Stimulated activated CD4-positive, alpha-beta T cell treated with anti-CD3 and anti-CD28 coated beads, Interleukin-12 subunit alpha, Interleukin-12 subunit beta, amount 100 ng/mL, for 4 hours (primary cell): ENCODE measurements at regions not wholly inside any gene's neighbourhood (a gene's known extent, or its start where the extent isn't known, plus 50 kb on each side); places are given as distances from the start of the nearest gene placed in this dataset.
A peak's percentile ranks its signal among the peaks of the same experiment; 100 is the strongest.

ENCODE experiments used
- DNase-seq: peaks from one replicate; pipeline ENCODE4 v3.0.0-alpha.2; 2020

GRCh38 chr10:62634576-62634975, 169.9 kb upstream of the ADO start:
- DNase-seq: no peak

DNA sequence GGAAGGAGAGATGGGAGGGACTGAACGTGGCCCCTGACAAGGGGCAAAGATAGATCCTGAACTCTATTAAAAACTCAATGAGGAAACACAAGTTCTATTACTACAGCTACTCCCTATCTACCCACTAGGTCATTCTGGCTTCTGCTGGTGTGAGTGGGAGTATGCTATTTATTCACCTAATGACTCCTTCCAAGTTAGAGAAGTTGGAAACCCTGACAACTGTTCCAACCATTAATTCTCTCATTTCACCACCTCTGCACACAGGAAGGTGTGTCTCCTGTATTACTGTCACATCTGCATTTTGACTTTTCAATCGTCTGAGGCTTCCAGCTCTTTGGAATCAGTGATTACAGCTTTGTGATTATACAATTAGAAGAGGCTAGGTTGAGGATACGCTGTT, 169.4 kb upstream of the ADO start:
- DNase-seq: no peak

DNA sequence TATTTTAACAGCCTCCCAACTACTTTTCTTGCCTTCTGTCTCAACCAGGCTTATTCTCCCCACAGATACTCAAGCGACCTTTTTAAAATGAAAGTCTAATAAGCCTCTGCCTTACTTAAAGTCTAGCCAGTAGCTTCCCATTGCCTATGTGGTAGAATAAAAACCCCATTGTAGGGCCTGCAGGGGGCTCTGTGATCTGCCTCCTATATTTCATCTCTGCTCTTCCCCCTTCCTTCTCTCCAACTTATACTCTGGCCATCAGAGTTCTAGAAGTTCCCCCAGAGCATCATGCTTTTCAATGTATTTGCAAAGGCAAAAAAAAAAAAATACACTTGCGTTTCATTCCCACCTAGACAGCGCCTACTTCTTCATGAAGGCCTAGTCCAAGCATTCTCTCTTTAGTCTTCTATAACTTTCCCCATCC, 167.7 kb upstream of the ADO start:
- DNase-seq: no peak

DNA sequence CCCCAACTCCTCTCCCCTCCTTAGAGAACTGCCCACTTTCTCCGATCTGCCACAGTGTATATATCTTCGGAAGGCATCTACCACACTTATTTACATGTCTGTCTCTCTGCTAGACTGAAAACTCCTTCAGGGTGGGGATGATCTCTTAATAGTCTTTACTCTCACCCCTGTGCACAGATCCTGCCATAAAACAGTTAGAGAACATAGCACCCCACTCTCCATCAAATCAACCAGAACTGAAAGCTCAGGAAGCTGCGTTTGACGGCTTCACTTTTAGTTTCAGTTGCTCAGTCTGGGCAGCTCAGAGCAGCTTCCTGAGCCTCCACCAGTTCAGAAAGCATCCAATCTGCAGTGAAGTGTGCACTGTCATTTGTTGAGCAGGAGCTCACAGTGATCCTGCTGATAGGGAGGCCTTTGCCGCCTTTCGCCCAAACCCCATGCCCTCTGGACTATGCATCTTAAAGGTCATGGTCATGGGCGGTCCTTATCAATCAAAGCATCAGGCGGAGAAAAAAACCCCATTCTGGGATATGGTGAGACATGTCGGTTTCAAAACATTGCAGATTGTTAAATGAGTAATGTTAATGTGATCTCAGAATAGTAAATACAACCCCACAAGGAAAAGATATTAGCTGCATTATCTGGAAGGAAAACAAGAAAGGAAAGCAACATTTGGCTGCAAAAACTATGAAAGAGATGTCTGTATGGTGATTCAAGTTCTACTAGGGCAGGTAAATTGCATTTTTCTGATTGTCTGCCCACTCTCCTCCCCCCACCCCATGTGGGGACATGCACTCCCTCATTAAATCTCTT, 167.1 kb upstream of the ADO start:
- peak; percentile 47 for DNase-seq

GRCh38 chr10:62638062-62638477, 166.4 kb upstream of the ADO start:
- no peak for DNase-seq

DNA sequence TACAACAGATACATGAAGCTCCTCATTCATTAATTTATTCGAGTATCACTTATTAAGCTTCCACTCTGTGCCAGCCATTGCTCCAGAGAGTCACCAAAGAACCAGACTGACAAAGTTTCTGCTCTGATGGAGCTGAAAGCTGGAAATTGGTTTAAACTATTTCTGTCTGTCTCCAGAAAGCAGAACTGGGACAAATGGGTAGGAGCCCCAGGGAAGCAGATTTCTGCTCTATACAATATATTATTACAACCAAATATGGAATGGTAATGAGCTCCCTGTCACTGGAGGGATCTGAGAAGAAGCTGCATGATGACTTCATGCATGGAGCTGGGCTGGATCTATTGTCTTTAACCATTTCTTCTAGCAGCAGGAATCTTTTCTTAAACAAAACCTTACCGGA, 165.4 kb upstream of the ADO start:
- DNase-seq: no peak

DNA sequence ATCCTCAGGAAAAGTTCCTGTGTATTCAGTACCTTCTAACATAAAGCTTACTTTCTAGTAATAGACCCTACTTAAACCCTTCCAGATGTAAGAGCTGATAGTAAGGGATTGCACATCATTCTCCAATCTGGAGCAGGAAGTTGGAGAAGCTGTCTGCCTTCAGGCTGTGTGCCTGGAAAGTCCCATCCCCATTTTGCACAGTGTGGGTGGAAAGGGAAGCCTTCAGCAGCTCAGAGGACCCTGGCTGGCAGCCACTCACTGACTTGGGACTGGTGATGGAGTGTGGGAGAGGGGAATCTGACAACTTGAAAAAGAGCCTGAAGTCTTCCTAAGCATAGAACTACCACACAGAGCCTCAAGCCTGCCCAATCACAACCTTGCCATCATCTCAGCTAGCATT, 164.1 kb upstream of the ADO start:
- DNase-seq: no peak

DNA sequence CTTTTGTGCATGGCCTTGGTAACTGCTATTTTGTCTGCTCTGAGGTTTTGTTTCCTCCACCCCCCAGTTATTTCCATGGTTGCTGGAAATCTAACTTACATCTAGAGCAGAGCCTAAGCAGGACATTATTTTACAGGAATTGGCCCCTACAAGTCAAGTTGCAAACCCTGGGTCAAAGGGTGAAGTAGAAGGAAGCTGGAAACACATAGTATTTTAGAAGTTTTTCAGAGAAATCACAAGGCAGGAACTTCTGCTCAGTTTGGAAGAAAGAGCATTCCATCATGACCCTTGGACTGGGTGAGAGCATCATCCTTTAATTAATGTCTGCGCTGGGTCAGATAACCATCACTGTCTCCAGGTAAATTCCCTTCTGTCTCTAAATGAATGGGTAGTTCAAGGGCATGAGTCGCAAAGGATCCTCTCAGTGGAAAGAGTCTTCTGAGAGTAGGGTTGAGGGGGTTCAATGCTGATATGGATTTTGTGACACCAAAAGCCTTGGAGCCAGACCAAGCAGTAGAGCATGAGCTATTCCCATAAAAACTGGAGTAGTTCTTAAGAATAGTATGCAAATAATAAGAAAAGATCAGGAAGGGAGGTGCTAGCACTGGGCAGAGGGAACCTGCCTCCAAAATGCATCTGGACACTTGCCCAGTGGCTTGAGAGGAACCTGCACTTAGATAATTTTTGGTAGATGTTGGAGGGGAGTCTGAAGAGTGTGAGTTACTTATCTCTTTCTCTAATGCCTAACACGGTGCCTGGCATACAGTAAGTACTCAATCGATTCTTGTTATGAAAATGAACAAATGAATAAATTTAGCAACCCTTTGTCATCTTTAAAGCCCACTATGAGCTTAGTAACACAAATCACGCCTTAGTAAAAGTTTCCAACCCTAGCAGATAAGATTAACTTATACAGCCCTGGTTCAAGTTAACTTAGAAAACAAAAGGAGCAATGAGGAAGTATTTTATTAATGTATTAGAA, 160.6 kb upstream of the ADO start:
- DNase-seq: no peak

DNA sequence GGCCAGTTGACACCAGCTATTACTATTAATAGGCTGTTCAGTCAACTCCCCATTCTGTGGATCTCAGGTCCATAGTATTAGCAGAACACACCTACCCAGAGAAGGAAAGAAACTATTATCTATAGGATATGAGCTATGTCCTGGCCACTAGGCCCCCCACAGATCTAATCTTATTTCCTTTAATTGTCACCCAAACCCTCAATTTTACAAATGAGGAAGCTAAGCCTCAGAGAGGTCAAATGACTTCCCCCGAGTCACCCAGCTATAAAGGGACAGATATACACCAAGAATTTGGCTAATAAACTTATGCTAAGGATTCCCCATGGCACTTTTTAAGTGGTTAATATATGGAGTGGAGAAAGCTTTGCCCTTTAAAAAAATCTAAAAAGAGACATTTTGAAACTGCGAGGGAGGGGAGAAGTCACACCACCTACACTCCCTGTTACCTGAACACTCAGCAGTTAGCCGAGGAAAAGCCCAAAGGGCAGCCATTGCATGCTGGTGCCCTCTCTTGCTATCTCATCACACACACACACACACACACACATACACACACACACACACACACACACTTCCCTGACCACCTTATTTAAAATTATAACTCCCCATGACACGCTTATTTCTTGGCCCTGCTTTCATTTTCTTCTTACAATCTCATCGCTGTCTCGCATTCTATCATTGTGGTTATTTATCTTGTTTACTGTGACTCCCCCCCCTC, 157.0 kb upstream of the ADO start:
- DNase-seq: no peak

GRCh38 chr10:62648921-62649320, 155.6 kb upstream of the ADO start:
- DNase-seq: no peak

DNA sequence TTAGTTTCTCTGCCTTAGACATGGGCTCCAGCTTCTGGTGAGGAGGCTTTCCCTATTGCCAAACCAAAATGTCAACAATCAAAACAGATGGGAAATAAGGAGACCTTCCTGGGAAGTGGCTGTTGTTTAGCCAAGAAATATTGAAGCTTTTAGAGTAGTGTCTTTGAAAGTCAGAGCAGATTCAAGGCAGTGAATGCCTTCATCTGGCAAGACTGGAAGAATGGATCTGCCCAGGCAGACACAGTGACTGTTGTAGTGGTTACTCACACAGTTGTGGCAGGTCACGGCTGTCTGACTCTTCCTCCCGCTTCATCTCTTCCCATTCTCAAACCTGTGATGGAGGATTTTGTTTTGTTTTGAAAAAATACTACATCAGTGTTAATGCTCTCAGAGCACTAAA, 154.1 kb upstream of the ADO start:
- DNase-seq: no peak

DNA sequence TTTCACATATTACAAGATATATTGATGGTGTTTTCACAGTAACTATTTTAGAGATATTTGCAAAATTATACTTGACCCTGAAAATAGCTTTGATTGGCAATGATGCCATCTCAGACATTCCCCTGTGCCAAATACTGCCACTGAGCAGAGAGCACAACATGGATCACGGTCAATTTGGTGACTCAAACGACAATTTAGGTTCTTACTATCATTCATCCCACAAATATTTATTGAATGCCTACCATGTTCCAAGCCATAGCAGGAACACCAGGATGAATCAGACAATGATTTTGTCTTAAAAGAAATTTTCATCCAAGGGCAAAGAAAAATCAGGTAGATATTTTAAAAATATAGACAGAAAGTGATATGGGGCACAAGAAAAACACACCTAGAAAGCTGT, 153.2 kb upstream of the ADO start:
- DNase-seq: no peak

DNA sequence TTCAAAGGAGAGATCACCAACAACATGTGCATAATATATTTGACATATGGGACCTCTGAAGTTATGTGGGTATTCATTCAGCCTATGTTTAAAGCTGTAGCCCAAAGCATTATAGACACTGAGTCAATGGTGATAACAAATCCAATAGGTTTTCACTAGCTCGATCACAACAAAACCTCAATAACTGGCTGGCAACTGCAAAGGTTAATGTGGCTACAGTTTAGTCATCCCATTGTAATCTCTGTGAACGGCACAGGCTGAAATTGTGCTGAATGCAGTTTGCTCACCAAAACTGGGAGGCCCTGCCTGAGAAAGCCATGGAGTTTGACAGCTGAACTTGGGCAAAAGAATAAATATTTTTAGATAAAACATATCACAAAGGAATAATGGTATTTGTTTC, 152.4 kb upstream of the ADO start:
- DNase-seq: no peak

DNA sequence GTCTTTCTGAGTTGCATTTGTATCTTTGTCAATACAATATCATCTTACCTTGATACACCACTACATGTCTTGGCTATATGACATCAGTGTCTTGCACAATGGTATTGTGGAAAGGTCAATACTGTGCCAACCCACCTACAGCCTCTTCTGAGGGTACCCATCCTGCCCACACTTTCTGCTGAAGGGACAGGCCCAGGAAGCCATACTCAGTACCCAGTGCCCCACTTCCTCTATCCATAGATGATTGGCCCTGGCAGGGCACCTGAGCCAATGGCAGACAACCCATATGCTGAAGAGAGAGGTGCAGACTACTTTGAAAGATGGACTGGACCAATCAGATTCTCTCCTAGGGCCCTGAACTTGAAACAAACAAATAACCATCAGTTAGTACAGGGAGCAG, 152.0 kb upstream of the ADO start:
- no peak for DNase-seq

DNA sequence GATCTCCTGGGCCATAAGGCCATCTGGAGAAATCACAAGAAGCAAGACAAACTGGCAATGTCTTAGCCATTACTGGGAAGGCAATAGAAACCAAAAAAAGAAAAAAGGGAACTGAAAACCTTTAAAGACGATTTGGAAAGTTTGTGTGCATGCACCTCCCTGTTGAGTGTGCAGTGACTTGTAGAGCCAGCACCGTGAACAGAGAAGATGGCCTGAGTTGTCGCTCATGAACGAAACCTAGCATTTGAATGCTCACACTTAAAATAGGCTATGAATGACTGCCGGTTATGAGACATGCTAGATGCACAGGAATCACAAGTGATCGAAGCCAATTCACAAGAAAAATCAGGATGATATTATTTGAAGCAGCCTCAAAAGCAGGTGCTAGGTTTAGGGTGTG, 151.3 kb upstream of the ADO start:
- no peak for DNase-seq

- no peak for DNase-seq
Observed at GRCh38 chr10:62654966-62655336, 149.6 kb upstream of the ADO start.

GRCh38 chr10:62655337-62655994, 149.1 kb upstream of the ADO start:
- DNase-seq: no peak

DNA sequence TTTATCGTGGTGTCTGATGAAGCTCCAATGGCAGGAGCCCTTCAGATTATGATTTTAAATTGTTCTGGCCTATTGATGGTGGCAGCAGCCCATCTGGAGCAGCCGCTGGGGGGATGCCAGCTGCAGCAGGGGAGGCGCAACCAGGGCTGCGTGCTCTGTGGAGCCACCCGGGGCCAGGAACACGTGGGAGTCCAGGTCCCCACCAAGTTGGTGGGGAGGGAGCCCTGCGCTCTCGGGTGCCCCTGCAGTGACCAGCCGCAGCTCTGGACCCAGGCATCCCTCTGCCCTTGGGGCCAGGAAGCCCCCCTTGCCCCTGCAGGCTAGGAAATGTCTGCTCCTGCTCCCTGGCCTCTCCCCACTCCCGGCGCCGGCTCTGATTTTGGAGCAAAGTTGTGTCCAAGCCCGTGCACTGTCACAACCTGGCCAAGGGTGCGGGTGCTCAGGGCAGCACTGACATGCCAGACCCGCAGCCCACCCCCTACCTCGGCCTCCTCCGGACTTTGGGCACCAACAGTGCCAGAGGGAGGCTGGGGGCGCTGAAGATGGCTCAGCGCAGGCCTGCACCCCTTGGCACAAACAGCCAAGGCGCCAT, 147.2 kb upstream of the ADO start:
- no peak for DNase-seq

- DNase-seq: no peak
Observed at GRCh38 chr10:62658516-62658915, 146.0 kb upstream of the ADO start.

GRCh38 chr10:62661143-62661542, 143.4 kb upstream of the ADO start:
- no peak for DNase-seq

GRCh38 chr10:62662486-62662885, 142.0 kb upstream of the ADO start:
- DNase-seq: no peak

DNA sequence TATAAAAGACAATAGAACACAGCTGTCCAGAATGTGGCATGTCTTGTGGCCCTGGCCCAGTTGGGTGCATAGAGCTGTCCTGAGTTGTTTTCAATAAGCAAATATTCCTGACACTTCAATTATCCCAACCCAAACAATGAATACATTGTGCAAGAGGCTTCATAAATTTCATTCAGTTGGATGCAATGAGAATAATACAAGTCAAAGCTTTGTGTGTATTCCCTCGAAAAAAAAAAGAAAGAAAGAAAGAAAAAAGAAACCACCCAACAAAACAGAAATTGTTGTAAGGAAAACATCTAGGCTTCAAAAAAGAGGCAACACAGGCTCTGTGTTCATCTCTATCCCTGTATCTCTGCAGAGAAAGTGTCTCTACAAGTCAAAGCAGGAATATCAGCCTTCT, 138.7 kb upstream of the ADO start:
- DNase-seq: no peak

DNA sequence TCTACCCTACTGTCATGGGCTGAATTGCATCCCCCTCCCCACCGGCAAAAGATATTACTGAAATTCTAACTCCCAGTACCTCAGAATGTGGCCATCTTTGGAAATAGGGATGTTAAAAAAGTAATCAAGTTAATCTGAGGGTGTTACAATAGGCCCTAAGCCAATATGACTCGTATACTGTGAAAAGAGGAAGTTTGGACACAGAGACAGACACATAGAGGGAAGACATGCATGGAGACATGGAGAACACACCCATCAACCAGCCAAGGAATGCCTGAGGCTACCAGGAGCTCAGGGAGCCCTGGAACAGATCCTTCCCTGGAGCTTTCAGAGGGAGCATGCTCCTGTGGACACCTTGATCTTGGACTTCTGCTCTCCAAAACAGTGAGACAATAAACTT, 138.2 kb upstream of the ADO start:
- DNase-seq: no peak
